ENCODE measurements at regions not wholly inside any gene's neighbourhood (a gene's known extent, or its start where the extent isn't known, plus 50 kb on each side); places are given as distances from the start of the nearest gene placed in this dataset.
"Not testable (repeated sequence)": the region's sequence is repeated elsewhere in the genome, so short reads cannot be mapped to it uniquely, and the experiment has no call there.

GRCh38 chr4:24236532-24236931 is 346.7 kb upstream of the PPARGC1A start:
- no peak for DNase-seq

GRCh38 chr4:24236120-24236519 is 346.3 kb upstream of the PPARGC1A start:
- DNase-seq: no peak

GRCh38 chr4:24235618-24236017 is 345.8 kb upstream of the PPARGC1A start:
- no peak for DNase-seq

GRCh38 chr4:24234288-24234848 is 344.5 kb upstream of the PPARGC1A start:
- DNase-seq: no peak

- DNase-seq: no peak
These were observed 341.1 kb upstream of the PPARGC1A start for GRCh38 chr4:24230955-24231354.

GRCh38 chr4:24229978-24230377 is 340.1 kb upstream of the PPARGC1A start:
- no peak for DNase-seq

- DNase-seq: no peak
These were observed 338.8 kb upstream of the PPARGC1A start for GRCh38 chr4:24228692-24229091.

- DNase-seq: no peak
These were observed 336.8 kb upstream of the PPARGC1A start for GRCh38 chr4:24226667-24227066.

- DNase-seq: no peak
These were observed 336.2 kb upstream of the PPARGC1A start for GRCh38 chr4:24226023-24226422.

GRCh38 chr4:24224446-24224845 is 334.6 kb upstream of the PPARGC1A start:
- DNase-seq: no peak

- no peak for DNase-seq
These were observed 329.4 kb upstream of the PPARGC1A start for GRCh38 chr4:24219209-24219608.

- no peak for DNase-seq
These were observed 328.7 kb upstream of the PPARGC1A start for GRCh38 chr4:24218566-24218965.

- DNase-seq: no peak
These were observed 324.9 kb upstream of the PPARGC1A start for GRCh38 chr4:24214796-24215195.

- DNase-seq: no peak
These were observed 324.1 kb upstream of the PPARGC1A start for GRCh38 chr4:24213961-24214360.

- DNase-seq: no peak
These were observed 322.8 kb upstream of the PPARGC1A start for GRCh38 chr4:24212642-24213041.

- no peak for DNase-seq
These were observed 322.0 kb upstream of the PPARGC1A start for GRCh38 chr4:24211856-24212255.

GRCh38 chr4:24210332-24210902 is 320.6 kb upstream of the PPARGC1A start:
- DNase-seq: no peak

- DNase-seq: no peak
These were observed 320.1 kb upstream of the PPARGC1A start for GRCh38 chr4:24209906-24210305.

GRCh38 chr4:24209131-24209530 is 319.3 kb upstream of the PPARGC1A start:
- no peak for DNase-seq

- no peak for DNase-seq
These were observed 318.8 kb upstream of the PPARGC1A start for GRCh38 chr4:24208691-24209090.

GRCh38 chr4:24204708-24205107 is 314.9 kb upstream of the PPARGC1A start:
- not testable (repeated sequence) for DNase-seq

GRCh38 chr4:24203926-24204325 is 314.1 kb upstream of the PPARGC1A start:
- DNase-seq: no peak

GRCh38 chr4:24202579-24202978 is 312.7 kb upstream of the PPARGC1A start:
- DNase-seq: no peak

- no peak for DNase-seq
These were observed 308.1 kb upstream of the PPARGC1A start for GRCh38 chr4:24197955-24198354.

GRCh38 chr4:24196785-24197184 is 306.9 kb upstream of the PPARGC1A start:
- no peak for DNase-seq
